ENCODE measurements at regions not wholly inside any gene's neighbourhood (a gene's known extent, or its start where the extent isn't known, plus 50 kb on each side); places are given as distances from the start of the nearest gene placed in this dataset.
A peak's percentile ranks its signal among the peaks of the same experiment; 100 is the strongest.

DNA sequence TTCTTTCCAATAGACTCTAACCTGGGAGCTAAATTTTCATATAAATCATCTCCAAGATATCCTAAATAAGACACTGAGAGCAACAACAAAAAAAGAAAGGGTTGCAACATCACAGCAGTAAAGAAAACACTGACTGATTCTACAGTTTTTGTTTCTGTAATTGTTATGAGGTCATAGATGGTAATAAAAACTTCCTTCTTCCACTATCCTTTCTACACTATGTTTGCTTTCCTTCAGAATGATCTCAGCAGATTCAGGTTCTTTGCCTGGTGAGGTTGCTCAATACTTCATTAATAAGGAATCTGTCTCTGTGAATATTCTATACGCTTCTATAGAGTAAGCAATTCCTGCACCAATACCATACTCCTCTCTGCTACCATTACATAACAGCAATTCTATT lies 835.6 kb upstream of the GRAMD2B start:
- FAIRE-seq, result no peak

- FAIRE-seq, result no peak
These were observed 830.4 kb upstream of the GRAMD2B start for GRCh38 chr5:125592856-125593255.

DNA sequence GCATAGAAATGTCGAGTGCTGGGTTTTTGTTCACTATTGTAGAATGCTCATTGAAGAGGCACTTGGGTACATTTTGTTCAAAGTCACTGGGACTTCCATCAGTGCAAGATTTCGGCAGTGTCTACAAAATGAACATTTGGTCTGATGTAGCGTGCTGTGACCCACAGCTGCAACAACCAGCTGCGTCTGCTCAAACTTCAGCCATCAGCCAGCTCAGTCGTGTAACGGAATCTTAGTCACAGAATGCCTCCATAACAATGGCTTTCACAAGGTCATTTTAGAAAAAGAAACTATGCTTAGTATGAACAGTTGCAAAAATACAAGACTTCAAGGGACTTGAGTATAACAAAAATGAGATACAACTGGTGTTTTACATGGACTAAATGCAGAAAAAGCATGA lies 828.1 kb upstream of the GRAMD2B start:
- no peak for FAIRE-seq

DNA sequence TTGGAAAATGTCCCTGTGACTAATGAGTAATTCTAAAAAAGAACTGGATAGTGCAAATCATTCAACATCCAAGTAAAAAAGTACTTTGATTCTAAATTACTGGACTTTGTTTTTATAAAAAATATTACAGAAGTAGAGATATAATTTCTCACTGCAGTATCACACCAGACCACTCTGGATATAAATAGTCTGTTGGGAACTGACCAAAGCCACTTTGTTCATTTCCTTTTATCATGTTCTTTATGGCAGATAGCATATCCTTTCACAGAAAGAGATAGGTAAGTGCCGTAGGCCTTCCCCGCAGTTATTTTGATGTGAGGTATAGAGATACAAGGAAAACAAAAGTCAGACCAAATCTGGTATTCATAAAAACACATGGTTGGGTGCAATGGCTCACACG lies 827.4 kb upstream of the GRAMD2B start:
- no peak for FAIRE-seq

GRCh38 chr5:125597338-125597737 lies 825.9 kb upstream of the GRAMD2B start:
- FAIRE-seq, result no peak

GRCh38 chr5:125600559-125600958 lies 822.6 kb upstream of the GRAMD2B start:
- FAIRE-seq, result no peak

DNA sequence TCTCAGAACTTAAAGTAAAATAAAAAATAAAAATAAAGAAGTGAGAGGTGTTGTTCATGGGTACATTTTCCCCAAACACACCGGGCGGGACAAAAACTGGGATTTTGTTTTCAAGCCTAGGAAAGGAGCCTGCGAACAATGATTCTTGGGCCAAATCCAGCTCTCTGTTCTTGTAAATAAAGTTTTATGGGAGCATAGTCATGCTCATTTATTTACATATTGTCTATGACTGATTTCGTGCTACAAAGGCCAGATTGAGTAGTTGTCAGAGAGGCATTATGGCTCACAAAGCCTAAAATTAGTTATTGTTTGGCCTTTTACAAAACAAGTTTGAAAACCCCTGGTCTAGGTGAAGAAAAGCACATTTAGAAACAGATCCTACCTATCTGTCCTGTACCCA lies 821.0 kb upstream of the GRAMD2B start:
- FAIRE-seq, result no peak

- no peak for FAIRE-seq
These were observed 819.9 kb upstream of the GRAMD2B start for GRCh38 chr5:125603321-125603720.

DNA sequence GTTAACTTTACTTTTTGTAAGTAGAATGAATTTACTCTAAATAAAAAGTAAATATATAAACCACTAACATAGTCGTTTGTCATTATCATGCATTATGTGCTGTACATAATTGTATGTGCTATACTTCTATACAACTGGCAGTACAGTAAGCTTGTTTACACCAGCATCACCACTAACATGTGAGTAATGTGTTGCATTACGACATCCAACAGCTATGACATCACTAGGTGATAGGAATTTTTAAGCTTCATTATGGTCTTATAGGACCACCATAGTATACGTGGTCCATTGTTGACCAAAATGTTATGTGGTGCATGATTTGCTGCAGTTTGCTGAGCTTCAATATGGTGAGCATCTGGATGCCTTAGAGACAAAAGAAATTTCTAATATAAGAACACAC lies 819.1 kb upstream of the GRAMD2B start:
- no peak for FAIRE-seq

DNA sequence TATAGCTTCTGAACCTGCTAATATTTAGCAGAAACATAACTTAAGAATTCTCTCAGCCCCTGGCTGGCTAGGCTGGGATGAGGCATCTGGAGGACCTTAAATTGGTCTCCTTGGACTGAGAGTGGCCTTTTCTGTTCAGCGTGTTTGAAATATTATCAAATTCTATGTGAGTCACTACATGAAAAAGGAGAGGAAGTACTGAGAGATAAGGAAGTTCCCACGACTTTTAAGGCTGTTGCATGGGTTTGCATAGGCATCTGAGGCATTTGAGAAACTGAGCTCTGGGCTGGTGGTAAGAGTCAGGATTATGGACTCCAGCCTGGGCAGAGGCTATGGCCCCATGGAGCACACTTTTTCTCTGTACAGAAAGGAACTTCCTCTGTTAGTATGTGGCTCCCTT lies 816.2 kb upstream of the GRAMD2B start:
- FAIRE-seq, result no peak

- FAIRE-seq, result no peak
These were observed 814.2 kb upstream of the GRAMD2B start for GRCh38 chr5:125609011-125609410.

DNA sequence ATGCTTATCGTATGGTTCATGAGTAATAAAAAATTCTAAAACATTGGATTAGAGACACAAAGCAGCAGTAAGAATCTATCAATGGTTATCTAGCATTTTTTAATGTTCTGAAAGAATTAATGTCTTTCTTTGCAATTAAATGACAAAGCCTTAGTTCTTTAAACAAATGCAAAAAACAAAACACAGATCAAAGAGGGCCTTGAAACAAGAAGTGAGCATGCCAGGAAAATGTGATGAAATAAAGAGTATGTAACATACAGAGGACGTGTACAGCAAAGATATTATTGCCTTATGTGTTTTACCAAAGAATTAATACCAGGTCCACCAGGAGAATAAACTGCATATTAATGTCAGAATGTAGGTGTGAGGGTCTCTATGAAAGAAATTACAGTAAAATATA lies 812.3 kb upstream of the GRAMD2B start:
- FAIRE-seq, result no peak

GRCh38 chr5:125611541-125611940 lies 811.7 kb upstream of the GRAMD2B start:
- FAIRE-seq, result no peak

DNA sequence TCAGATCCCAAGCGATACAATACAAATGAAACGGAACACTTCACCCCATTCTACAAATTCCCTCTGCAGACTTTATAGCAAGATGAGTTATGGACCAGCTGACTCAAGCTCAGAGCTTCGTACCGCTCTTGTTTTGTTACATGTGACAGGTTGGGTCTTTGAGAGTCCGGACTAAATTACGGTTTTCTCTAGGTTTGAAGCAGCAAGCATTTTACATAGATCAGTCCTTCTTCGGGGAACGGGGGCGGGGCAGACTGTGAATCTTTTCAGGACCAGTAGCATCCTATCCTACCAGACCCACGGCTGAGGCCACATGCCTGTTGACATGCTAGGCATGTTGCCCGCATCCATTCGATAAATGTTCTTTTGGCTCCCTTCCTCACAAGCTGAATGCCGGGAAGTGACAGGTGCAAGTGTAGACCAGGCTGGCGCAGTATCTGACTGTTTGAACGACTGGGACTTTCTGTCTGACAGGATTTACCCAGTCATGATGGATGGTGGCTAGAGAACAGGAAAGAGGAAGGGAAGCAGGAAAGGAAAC lies 811.0 kb upstream of the GRAMD2B start:
- FAIRE-seq, result no peak

GRCh38 chr5:125612776-125613175 lies 810.4 kb upstream of the GRAMD2B start:
- no peak for FAIRE-seq

DNA sequence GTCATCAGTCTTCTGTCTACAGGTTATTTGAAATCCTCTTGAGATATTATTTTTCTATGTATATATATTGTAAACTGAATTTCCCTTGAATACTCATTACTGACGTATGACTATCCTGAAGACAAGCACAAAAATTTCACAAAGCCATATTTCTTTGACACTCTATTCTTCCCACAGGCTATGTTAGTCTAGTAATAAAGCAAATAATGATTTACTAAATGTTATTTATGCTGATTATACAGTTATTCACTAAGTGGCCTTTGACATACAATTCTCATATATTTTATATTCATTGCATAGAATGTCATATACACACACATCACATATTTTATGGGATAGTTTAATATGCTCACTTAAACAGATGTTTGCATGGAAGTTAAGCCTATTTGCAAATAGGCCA lies 793.0 kb upstream of the GRAMD2B start:
- FAIRE-seq, result no peak

- FAIRE-seq, result no peak
These were observed 789.7 kb upstream of the GRAMD2B start for GRCh38 chr5:125633523-125633922.

GRCh38 chr5:125634216-125634835 lies 788.9 kb upstream of the GRAMD2B start:
- no peak for FAIRE-seq

DNA sequence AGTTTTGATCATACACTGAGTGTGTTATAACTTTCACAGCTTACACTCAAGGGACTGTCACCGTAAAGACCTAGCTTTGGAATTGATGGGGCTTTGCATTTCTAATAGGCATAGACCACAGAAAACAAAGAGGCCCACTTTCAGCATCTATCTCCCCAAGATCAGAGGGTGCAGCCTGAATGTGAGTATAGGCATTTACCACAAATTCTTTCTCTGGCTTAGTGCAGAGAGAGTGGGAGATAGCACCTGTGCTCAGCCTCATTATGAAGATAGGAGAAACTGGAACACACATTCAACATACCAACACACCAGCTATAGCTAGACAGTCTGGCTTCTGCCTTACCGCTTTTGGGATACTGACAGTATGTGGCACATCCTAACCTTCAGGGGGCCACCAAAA lies 783.4 kb upstream of the GRAMD2B start:
- no peak for FAIRE-seq

GRCh38 chr5:125652761-125653160 lies 770.4 kb upstream of the GRAMD2B start:
- FAIRE-seq, result no peak

DNA sequence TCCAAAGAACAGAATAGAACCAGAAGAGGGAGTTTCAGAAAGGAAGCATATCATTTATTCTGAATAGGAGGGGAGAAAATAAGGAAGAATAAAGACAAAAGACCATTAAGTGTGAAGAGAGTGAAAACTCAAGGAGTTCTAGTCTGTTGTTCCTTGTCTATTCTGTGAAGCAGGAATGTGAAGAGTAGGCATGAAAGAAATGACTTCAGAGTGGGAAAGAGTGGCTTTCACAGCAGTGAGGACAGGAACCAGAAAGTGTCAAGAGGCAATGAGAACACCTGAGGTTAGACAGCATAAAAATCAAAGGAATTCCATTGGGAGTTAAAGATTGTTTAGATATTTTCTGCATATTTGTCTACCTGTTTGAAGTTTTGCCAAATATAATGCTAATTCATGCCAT lies 768.8 kb upstream of the GRAMD2B start:
- FAIRE-seq, result no peak

- no peak for FAIRE-seq
These were observed 768.1 kb upstream of the GRAMD2B start for GRCh38 chr5:125655156-125655555.

DNA sequence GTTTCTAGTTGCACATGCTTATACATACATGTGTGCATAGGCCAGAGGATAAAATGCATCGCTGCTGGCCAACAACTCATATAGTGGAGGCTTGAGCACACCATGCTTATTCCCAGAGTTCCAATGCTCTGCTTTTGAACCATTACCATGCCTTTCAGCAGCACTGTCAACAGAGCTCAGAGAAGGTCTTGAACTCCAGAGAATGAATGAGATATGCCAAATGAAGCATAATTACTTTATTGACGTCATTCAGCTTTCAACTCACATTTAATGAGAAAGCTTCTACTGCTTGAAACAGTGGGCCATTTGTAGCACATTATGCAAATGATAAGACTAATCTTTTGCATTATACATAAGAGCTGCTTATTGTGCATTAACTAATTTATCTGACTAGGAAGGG lies 765.3 kb upstream of the GRAMD2B start:
- no peak for FAIRE-seq

- peak; percentile 30 for FAIRE-seq
These were observed 763.7 kb upstream of the GRAMD2B start for GRCh38 chr5:125659316-125660023.
